MM.1S (cell line): ENCODE measurements at regions not wholly inside any gene's neighbourhood (a gene's known extent, or its start where the extent isn't known, plus 50 kb on each side); places are given as distances from the start of the nearest gene placed in this dataset.

Source experiments
- DNase-seq: peaks from one replicate; pipeline ENCODE4 v3.0.0-alpha.2; 2015
- H2AFZ ChIP-seq: fragments of 300-600 bp; sonication (generic); 2 replicates; pipeline ENCODE4 v1.6.0; 2016; ENCODE audit warnings: antibody characterized with exemption, low read length
- H3F3A ChIP-seq: fragments of 300-600 bp; sonication (generic); 2 replicates; pipeline ENCODE4 v1.6.1; 2016; ENCODE audit warnings: mild to moderate bottlenecking, antibody characterized with exemption, low read length, moderate library complexity, mixed read lengths; ENCODE audit not compliant: insufficient read depth
- H3K27ac ChIP-seq: fragments of 300-600 bp; sonication (generic); 2 replicates; pipeline ENCODE4 v1.5.1; 2016; ENCODE audit warnings: mild to moderate bottlenecking, low read length
- H3K27me3 ChIP-seq: fragments of 300-600 bp; sonication (generic); replicated peaks from 2 replicates; pipeline ENCODE4 v1.6.0; 2016; ENCODE audit warnings: low read length; ENCODE audit not compliant: insufficient read depth
- H3K36me3 ChIP-seq: fragments of 300-600 bp; sonication (generic); replicated peaks from 2 replicates; pipeline ENCODE4 v1.6.1; 2016; ENCODE audit warnings: mild to moderate bottlenecking, low read length, mixed read lengths; ENCODE audit not compliant: insufficient read depth
- H3K4me1 ChIP-seq: fragments of 300-600 bp; sonication (generic); 2 replicates; pipeline ENCODE4 v1.6.1; 2016; ENCODE audit warnings: low read length, mixed read lengths
- H3K4me2 ChIP-seq: fragments of 300-600 bp; sonication (generic); 2 replicates; pipeline ENCODE4 v1.6.0; 2016; ENCODE audit warnings: low read depth, low read length
- H3K4me3 ChIP-seq: fragments of 300-600 bp; sonication (generic); 2 replicates; pipeline ENCODE4 v1.5.1; 2016; ENCODE audit warnings: low read length, mixed read lengths
- H3K79me2 ChIP-seq: fragments of 300-600 bp; sonication (generic); 2 replicates; pipeline ENCODE4 v1.6.1; 2016; ENCODE audit warnings: mixed run types, low read length, mixed read lengths
- H3K9ac ChIP-seq: fragments of 300-600 bp; sonication (generic); 2 replicates; pipeline ENCODE4 v1.6.1; 2016; ENCODE audit warnings: low read length, mixed read lengths
- H3K9me2 ChIP-seq: fragments of 300-600 bp; sonication (generic); replicated peaks from 2 replicates; pipeline ENCODE4 v1.6.1; 2016; ENCODE audit warnings: mild to moderate bottlenecking, low read length, mixed read lengths; ENCODE audit not compliant: insufficient read depth
- H3K9me3 ChIP-seq: fragments of 300-600 bp; sonication (generic); replicated peaks from 2 replicates; pipeline ENCODE4 v1.6.1; 2016; ENCODE audit warnings: mild to moderate bottlenecking, low read length, mixed read lengths; ENCODE audit not compliant: insufficient read depth
- H4K20me1 ChIP-seq: fragments of 300-600 bp; sonication (generic); 2 replicates; pipeline ENCODE4 v1.6.1; 2016; ENCODE audit warnings: mild to moderate bottlenecking, low read length, moderate library complexity, mixed read lengths; ENCODE audit not compliant: insufficient read depth
- CTCF ChIP-seq: fragments of 300-600 bp; sonication (generic); IDR thresholded peaks from 2 replicates; pipeline ENCODE4 v1.5.1; 2016; ENCODE audit warnings: antibody characterized with exemption, low read length, mixed read lengths
- EZH2 ChIP-seq: fragments of 300-600 bp; sonication (generic); optimal IDR thresholded peaks from 2 replicates; pipeline ENCODE3; 2017; ENCODE audit warnings: low read depth, mild to moderate bottlenecking, antibody characterized with exemption, low read length, mixed read lengths
- EZH2phosphoT487 ChIP-seq: fragments of 300-600 bp; sonication (generic); IDR thresholded peaks from 2 replicates; pipeline ENCODE4 v1.6.1; 2018; ENCODE audit warnings: antibody characterized with exemption, low read length

- Histone ChIP-seq H3K27ac (no peak overlapping the region), H3K36me3 (no peaks in the 10 kb centered on the region), H2AFZ (no peak overlapping the region), H3F3A (no peaks in the 10 kb centered on the region), H3K79me2 (no peaks in the 10 kb centered on the region), H4K20me1 (no peaks in the 10 kb centered on the region), H3K4me3 (no peak overlapping the region), H3K27me3 (no peaks in the 10 kb centered on the region), H3K9ac (no peak overlapping the region), H3K4me1 (no peaks in the 10 kb centered on the region), H3K4me2 (no peak overlapping the region), H3K9me2 (no peaks in the 10 kb centered on the region), H3K9me3 (no peaks in the 10 kb centered on the region)
- no peak for DNase-seq
- TF ChIP-seq EZH2phosphoT487 (no peak), CTCF (no peak), EZH2 (no peak)
Observed at GRCh38 chr3:148583793-148584192, 113.9 kb upstream of the AGTR1 start.

GRCh38 chr3:148584438-148584837 is 113.3 kb upstream of the AGTR1 start:
- Histone ChIP-seq H3K79me2 (no peaks in the 10 kb centered on the region), H3K27ac (no peak overlapping the region), H3K4me1 (no peaks in the 10 kb centered on the region), H3K36me3 (no peaks in the 10 kb centered on the region), H2AFZ (no peak overlapping the region), H3K9me2 (no peaks in the 10 kb centered on the region), H4K20me1 (no peaks in the 10 kb centered on the region), H3K9me3 (no peaks in the 10 kb centered on the region), H3K9ac (no peak overlapping the region), H3K4me2 (no peak overlapping the region), H3K27me3 (no peaks in the 10 kb centered on the region), H3F3A (no peaks in the 10 kb centered on the region), H3K4me3 (no peak overlapping the region)
- no peak for TF ChIP-seq EZH2phosphoT487
- TF ChIP-seq CTCF: no peak
- TF ChIP-seq EZH2: no peak
- DNase-seq: no peak

- no peaks in the 10 kb centered on the region for H3F3A ChIP-seq
- no peaks in the 10 kb centered on the region for H3K36me3 ChIP-seq
- no peaks in the 10 kb centered on the region for H3K4me1 ChIP-seq
- no peaks in the 10 kb centered on the region for H3K9me3 ChIP-seq
- H3K27me3 ChIP-seq: no peaks in the 10 kb centered on the region
- DNase-seq: no peak
- H2AFZ ChIP-seq: no peak overlapping the region
- H3K9me2 ChIP-seq: no peaks in the 10 kb centered on the region
- H4K20me1 ChIP-seq: no peaks in the 10 kb centered on the region
- no peak overlapping the region for H3K27ac ChIP-seq
- H3K4me2 ChIP-seq: no peak overlapping the region
- H3K79me2 ChIP-seq: no peaks in the 10 kb centered on the region
- no peak overlapping the region for H3K4me3 ChIP-seq
- TF ChIP-seq EZH2phosphoT487: no peak
- TF ChIP-seq EZH2: no peak
- TF ChIP-seq CTCF: no peak
- no peak overlapping the region for H3K9ac ChIP-seq
Observed at GRCh38 chr3:148585671-148586379, 111.9 kb upstream of the AGTR1 start.
